Thoracic aorta (tissue), 2 donors: ENCODE measurements at regions not wholly inside any gene's neighbourhood (a gene's known extent, or its start where the extent isn't known, plus 50 kb on each side); places are given as distances from the start of the nearest gene placed in this dataset.
"Not testable (repeated sequence)": the region's sequence is repeated elsewhere in the genome, so short reads cannot be mapped to it uniquely, and the experiment has no call there.

Experiments
- ATAC-seq: fragments of 150-250 bp; one replicate; pipeline ENCODE4 v1.8.0; 2017; ENCODE audit warnings: low read depth; ENCODE audit not compliant: insufficient number of reproducible peaks, low FRiP score
- DNase-seq: peaks from one replicate; pipeline ENCODE4 v3.0.0-alpha.2; 2020; ENCODE audit warnings: low spot score
- H3K27ac ChIP-seq, 2 donors: fragments of 200-600 bp; sonication (generic); 1 replicate in 1 of 2; 2 replicates in 1 of 2; pipeline ENCODE4 v1.5.1; 2016; ENCODE audit warnings: mild to moderate bottlenecking in 2 of 2, moderate library complexity in 2 of 2
- H3K27me3 ChIP-seq: fragments of 200-600 bp; sonication (generic); replicated peaks from 2 replicates; pipeline ENCODE4 v1.6.0; 2016; ENCODE audit warnings: mild to moderate bottlenecking; ENCODE audit not compliant: insufficient read depth
- H3K36me3 ChIP-seq: fragments of 200-600 bp; sonication (generic); one replicate; pipeline ENCODE4 v1.5.1; 2016
- H3K4me1 ChIP-seq, 2 donors: fragments of 200-600 bp; sonication (generic); 1 replicate in 1 of 2; 2 replicates in 1 of 2; pipeline versions ENCODE4 v1.5.1 to v1.6.0; 2016; ENCODE audit warnings: low read depth in 2 of 2, mild to moderate bottlenecking in 1 of 2; ENCODE audit not compliant: control insufficient read depth in 1 of 2
- H3K4me3 ChIP-seq: fragments of 200-600 bp; sonication (generic); 2 replicates; pipeline ENCODE4 v1.5.1; 2016; ENCODE audit warnings: mild to moderate bottlenecking
- H3K9me3 ChIP-seq: fragments of 200-600 bp; sonication (generic); 2 replicates; pipeline ENCODE4 v1.5.1; 2016
- CTCF ChIP-seq: fragments of 200-600 bp; sonication (generic); IDR thresholded peaks from one replicate; pipeline ENCODE4 v1.5.1; 2019; ENCODE audit warnings: antibody characterized with exemption

DNA sequence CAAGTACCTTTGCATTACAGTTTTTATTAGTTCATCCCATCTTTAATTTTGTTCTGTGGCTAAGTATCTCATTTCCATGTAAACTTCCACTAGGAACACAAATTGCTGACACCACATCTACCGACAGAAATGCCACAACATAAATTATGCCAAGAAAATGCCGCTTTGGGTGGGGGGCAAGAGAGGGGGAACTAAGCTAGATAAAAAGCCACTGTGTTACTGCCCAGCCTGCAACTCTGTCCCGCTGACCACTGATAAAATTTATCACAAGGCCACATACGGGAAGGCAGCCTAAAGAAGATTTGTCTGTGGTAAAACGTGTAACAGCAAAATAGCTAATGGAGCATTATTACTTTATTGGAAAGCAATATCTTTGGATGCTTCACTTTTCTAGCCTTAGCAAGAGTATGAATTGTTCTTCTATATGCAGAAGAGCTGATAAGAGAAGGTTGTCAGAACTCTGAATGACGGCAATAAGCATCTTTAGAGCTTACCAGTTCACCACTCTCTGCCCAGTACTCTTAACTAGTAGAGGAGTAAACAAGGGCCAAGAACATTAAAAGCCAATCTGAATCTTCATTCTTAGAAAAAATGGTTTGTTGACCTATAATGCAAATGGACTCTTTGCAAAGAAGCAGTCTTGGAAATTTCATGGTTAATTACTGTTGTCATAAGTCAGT, 172.2 kb upstream of the MEF2C start:
- Histone ChIP-seq H3K9me3 (no peaks in the 10 kb centered on the region), H3K27ac (no peak overlapping the region), H3K4me1 (no peaks in the 10 kb centered on the region), H3K36me3 (no peaks in the 10 kb centered on the region), H3K27me3 (no peaks in the 10 kb centered on the region), H3K4me3 (no peak overlapping the region)
- ATAC-seq, result no peak
- DNase-seq, result no peak
- no peak for TF ChIP-seq CTCF

- H3K9me3 ChIP-seq, result no peaks in the 10 kb centered on the region
- ATAC-seq (no peak), DNase-seq (no peak)
- H3K36me3 ChIP-seq, result no peaks in the 10 kb centered on the region
- no peak overlapping the region for H3K27ac ChIP-seq
- H3K27me3 ChIP-seq, result no peaks in the 10 kb centered on the region
- no peak overlapping the region for H3K4me3 ChIP-seq
- no peak for TF ChIP-seq CTCF
- no peaks in the 10 kb centered on the region for H3K4me1 ChIP-seq
Observed at GRCh38 chr5:89053547-89053946, 170.6 kb upstream of the MEF2C start.

GRCh38 chr5:89050062-89050461, 167.1 kb upstream of the MEF2C start:
- not testable (repeated sequence) for H3K9me3 ChIP-seq, H3K4me3 ChIP-seq, H3K27ac ChIP-seq, H3K4me1 ChIP-seq, ATAC-seq, H3K27me3 ChIP-seq, H3K36me3 ChIP-seq, DNase-seq

DNA sequence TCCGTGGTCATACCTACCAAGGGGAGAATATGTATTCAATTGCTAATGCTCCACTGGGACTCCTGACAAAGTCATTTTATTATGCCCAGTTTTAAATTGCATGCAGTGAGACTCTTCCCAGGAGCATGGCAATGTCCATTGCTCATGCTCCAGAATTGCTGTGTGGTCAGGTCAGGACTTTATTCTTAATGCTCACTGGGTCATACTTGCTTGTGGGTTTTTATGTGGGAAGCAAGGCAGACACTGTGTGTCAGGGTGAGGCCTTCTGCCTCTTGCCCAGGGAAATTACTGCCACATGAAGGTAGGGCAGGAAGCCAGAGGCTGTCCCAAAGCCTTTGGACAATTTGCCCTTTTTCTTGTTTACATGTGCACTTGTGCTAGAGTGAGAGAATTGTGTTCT, 164.6 kb upstream of the MEF2C start:
- no peak for TF ChIP-seq CTCF
- ATAC-seq (no peak), DNase-seq (no peak)
- Histone ChIP-seq H3K27me3 (no peaks in the 10 kb centered on the region), H3K36me3 (no peaks in the 10 kb centered on the region), H3K27ac (no peak overlapping the region), H3K4me1 (peaks cover 0 to 6% of the 10 kb centered on the region in 2 donors), H3K9me3 (no peaks in the 10 kb centered on the region), H3K4me3 (no peak overlapping the region)

GRCh38 chr5:89045216-89045615, 162.2 kb upstream of the MEF2C start:
- Histone ChIP-seq H3K27ac (no peak overlapping the region), H3K4me3 (no peak overlapping the region), H3K9me3 (no peaks in the 10 kb centered on the region), H3K4me1 (peaks cover 0 to 13% of the 10 kb centered on the region in 2 donors), H3K36me3 (no peaks in the 10 kb centered on the region), H3K27me3 (no peaks in the 10 kb centered on the region)
- ATAC-seq, result no peak
- no peak for DNase-seq
- no peak for TF ChIP-seq CTCF

- Histone ChIP-seq H3K4me3 (no peak overlapping the region), H3K27ac (no peak overlapping the region), H3K36me3 (no peaks in the 10 kb centered on the region), H3K4me1 (peaks cover 0 to 13% of the 10 kb centered on the region in 2 donors), H3K27me3 (no peaks in the 10 kb centered on the region), H3K9me3 (no peaks in the 10 kb centered on the region)
- no peak for ATAC-seq
- no peak for TF ChIP-seq CTCF
- no peak for DNase-seq
Observed at GRCh38 chr5:89044674-89045200, 161.8 kb upstream of the MEF2C start.
